HG03097 (cell line): ENCODE measurements at regions not wholly inside any gene's neighbourhood (a gene's known extent, or its start where the extent isn't known, plus 50 kb on each side); places are given as distances from the start of the nearest gene placed in this dataset.

Source experiments
- ATAC-seq: cut with Tn5 transposase; IDR thresholded peaks from one replicate; pipeline ENCODE4 v1.9.1; 2021; ENCODE audit not compliant: unreplicated experiment, low FRiP score

GRCh38 chr6:25010902-25011625 is 75.3 kb upstream of the RIPOR2 start:
- no peak for ATAC-seq

- no peak for ATAC-seq
Measured at GRCh38 chr6:25012657-25013056, 76.9 kb upstream of the RIPOR2 start.

GRCh38 chr6:25013246-25013645 is 77.5 kb upstream of the RIPOR2 start:
- no peak for ATAC-seq

- no peak for ATAC-seq
Measured at GRCh38 chr6:25014369-25014768, 78.6 kb upstream of the RIPOR2 start.

GRCh38 chr6:25014791-25015560 is 79.2 kb upstream of the RIPOR2 start:
- no peak for ATAC-seq

GRCh38 chr6:25016014-25016720 is 80.4 kb upstream of the RIPOR2 start:
- no peak for ATAC-seq

GRCh38 chr6:25017486-25017885 is 81.7 kb upstream of the RIPOR2 start:
- ATAC-seq: no peak

GRCh38 chr6:25017932-25018567 is 82.3 kb upstream of the RIPOR2 start:
- no peak for ATAC-seq

- no peak for ATAC-seq
Measured at GRCh38 chr6:25018568-25018954, 82.8 kb upstream of the RIPOR2 start.

- ATAC-seq: no peak
Measured at GRCh38 chr6:25022140-25022553, 86.4 kb upstream of the RIPOR2 start.

- no peak for ATAC-seq
Measured at GRCh38 chr6:25023781-25024180, 88.0 kb upstream of the RIPOR2 start.

GRCh38 chr6:25024821-25025220 is 89.1 kb upstream of the RIPOR2 start:
- ATAC-seq: no peak

- ATAC-seq: no peak
Measured at GRCh38 chr6:25025248-25025918, 89.6 kb upstream of the RIPOR2 start.

GRCh38 chr6:25025919-25026301 is 90.2 kb upstream of the RIPOR2 start:
- no peak for ATAC-seq

GRCh38 chr6:25026723-25027122 is 91.0 kb upstream of the RIPOR2 start:
- no peak for ATAC-seq

GRCh38 chr6:25027221-25027916 is 91.6 kb upstream of the RIPOR2 start:
- ATAC-seq: peak; percentile 64

- ATAC-seq: no peak
Measured at GRCh38 chr6:25028328-25028727, 92.6 kb upstream of the RIPOR2 start.

- no peak for ATAC-seq
Measured at GRCh38 chr6:25032934-25033333, 97.2 kb upstream of the RIPOR2 start.

GRCh38 chr6:25034431-25034921 is 98.7 kb upstream of the RIPOR2 start:
- no peak for ATAC-seq

- peak; percentile 27 for ATAC-seq
Measured at GRCh38 chr6:25035174-25035511, 99.4 kb upstream of the RIPOR2 start.
